NCI-H146 treated with DMSO at 0.1 percent for 48 hours (cell line): ENCODE measurements at regions not wholly inside any gene's neighbourhood (a gene's known extent, or its start where the extent isn't known, plus 50 kb on each side); places are given as distances from the start of the nearest gene placed in this dataset.
"Not testable (repeated sequence)": the region's sequence is repeated elsewhere in the genome, so short reads cannot be mapped to it uniquely, and the experiment has no call there.

ENCODE experiments used
- DNase-seq: peaks from one replicate; lab custom pipeline; 2025; ENCODE audit not compliant: unreplicated experiment; lab: John Stamatoyannopoulos, UW

- no peak for DNase-seq
Observed at GRCh38 chr10:53543410-53543809, 770.8 kb upstream of the MBL2 start.

DNA sequence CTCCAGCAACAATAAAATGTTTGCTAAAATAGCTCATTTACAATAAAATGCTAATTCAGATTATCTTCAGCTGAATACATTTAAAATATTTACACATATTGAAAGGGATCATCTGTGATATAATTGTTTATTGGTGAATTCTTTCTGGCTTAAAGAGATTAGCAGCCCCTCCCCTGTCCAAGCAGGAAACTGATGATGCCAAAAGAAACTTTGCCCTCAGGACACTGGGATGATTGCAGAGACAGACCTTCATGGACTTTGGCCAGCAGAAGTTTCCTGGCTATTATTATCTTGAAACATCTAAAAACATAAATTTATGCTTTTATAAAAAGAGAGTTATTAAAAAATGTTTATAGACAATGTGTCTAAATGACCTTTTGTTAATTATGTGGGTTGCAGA is 764.9 kb upstream of the MBL2 start:
- DNase-seq = no peak

GRCh38 chr10:53536322-53536721 is 763.7 kb upstream of the MBL2 start:
- no peak for DNase-seq

GRCh38 chr10:53534428-53534827 is 761.8 kb upstream of the MBL2 start:
- DNase-seq = no peak

GRCh38 chr10:53528974-53529373 is 756.4 kb upstream of the MBL2 start:
- no peak for DNase-seq

DNA sequence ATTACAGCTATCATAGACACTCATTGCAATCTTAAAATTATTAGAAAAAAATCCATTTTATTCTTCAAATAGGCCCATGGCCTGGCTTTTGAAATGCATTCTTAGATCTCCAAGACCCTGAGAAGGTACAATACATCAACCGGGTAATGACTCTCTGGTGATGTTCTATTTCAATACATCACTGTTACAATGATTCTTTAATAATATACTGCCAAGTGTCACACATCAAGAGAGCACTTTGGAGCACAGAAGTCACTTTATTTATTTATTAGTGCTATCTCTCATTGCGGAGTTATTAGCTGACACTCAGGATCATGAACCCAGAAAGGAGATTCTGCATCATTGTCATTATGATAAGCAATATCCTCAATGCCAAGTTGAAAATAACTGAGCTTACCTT is 748.5 kb upstream of the MBL2 start:
- no peak for DNase-seq

DNA sequence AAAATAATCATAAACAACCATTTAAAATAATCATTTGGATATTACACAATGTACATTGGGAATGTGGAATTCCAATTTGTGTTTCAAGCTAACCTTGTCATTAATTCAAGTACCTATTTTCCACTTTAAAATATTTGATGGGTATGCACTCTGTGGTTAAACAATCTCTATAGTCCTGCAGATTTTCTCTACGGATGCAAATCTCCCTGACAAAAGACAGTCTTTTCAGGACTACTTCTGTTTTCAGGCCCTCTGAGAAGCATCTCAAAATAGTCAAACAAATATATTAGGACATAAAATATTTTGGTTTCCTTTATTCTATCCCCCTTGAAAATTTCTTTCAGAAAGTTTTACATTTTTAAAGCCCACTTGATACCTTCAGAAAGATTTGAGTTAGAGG is 735.6 kb upstream of the MBL2 start:
- no peak for DNase-seq

DNA sequence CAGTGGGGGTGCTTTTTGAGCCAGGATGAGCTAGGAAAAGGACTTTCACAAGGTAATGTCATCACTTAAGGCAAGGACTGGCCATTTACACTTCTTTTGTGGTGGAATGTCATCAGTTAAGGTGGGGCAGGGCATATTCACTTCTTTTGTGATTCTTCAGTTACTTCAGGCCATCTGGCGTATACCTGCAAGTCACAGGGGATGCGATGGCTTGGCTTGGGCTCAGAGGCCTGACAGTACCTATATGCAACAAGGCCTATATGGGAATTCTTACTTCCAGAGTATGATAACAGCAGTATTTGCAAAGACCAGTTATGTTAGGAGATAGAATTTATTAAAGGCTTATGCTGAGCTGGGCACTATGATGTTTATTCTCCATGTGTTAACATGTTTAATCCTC is 731.9 kb upstream of the MBL2 start:
- not testable (repeated sequence) for DNase-seq

DNA sequence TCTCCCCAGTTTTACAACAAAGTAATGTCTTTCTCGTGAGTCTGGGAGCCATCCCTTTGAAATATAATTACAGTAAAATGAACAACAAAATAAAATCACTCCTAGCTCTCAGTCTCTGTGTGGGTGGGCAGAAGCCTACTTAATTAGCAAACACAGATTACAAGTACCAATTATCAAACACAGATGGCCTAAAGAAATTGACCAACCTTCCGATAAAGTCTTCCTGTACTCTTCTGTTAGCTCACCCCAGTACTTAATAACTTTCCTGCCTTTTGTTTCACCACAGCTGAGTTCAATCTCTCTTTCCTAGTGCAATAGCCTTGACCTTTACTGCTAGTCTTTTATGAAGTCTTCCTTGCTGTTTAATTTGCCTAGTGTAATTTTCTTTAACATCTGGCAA is 719.2 kb upstream of the MBL2 start:
- DNase-seq = peak; percentile 53

DNA sequence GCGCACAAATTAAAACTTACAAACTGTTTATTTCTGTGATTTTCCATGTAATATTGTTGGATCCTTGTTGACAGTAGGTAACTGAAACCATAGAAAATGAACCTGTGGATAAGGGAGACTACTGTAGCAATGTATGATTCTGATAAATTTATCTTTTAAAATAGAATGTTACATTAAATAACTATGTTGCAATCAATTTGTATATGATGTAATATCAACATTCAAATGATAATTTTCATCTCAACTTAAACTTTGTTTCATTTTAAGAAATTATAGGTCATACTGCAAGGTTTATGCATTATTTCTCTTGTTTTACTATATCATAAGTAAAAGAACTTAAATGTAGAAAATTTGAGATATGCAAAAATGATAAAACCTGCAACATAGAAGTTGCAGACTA is 718.0 kb upstream of the MBL2 start:
- DNase-seq = no peak

DNA sequence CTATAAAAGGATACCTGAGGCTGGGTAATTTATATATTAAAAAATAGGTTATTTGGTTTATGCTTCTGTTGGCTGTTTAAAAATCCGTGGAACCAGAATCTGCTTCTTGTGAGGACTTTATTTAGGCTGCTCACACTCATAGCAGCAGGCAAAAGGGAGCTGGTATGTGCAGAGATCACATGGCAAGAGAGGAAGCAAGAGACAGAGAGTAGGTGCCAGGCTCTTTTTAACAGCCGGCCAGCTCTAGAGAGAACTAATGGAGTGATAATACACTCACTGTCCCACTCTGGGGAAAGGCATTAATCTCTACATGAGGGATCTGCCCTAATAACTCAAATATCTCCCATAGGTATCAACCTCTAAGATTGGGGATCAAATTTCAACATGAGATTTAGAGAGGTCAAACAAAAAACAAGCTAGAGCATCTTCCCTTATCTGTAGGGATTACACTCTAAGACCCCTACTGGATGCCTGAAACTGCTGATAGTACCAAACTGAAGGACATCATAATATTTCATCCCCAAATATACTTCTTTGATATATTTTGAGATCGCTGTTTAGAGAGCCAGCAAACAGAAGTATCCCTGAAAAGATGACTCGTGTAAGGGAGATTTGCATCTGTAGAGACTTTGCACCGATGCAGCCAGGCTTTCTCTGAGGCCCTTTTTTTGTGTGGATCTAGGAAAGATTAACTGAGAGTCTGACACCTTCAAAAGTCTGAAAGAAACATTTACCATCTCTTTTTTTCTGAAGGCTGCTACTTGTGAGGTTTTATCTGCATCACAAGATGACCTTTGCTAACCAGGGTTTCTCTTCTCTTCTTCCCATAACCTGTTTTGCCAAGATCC is 717.0 kb upstream of the MBL2 start:
- DNase-seq = no peak

DNA sequence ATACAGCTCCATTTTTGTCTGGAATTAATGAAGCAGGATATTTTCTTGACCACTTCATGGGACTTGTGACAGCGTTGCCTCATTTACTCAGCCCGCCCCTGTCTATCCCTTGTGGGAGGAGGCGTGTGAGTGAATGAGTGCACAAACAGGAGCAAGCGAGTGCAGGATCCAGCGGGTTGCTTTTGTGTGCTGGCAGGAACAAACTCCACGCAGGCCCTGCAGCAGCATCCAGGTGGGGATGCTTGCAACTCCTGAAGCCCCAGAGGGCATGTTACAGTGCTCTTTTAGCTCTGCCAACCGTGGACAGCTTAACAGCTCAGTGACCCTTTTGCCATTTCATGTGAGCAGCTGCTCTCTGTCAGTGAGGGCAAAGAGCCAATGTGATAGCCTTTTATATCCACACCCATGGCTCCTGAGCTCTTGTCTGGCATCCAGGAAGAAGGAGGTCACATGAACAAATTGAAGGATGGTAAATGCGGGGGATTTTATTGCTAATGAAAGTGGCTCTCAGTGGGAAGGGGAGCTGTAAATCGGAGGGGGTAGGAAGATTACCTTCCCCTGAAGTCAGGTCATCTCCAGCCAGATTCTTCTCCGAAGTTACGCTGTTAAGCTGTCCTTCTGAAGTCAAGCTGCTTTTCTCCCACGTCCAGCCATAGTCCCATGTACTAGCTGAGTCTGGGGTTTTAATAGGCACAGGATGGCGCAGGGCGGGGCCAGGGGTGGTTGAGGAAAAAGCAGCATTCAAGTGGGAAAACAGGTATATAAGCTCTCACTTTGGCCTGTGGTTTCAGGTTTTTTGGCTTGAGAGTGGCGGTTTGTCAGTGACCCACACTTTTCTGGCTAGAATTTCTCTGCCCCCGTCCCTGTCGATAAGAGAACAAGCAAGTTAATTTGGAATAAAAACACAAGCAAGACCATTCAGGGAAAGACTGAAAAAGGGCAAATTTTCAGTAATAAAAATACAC is 714.7 kb upstream of the MBL2 start:
- DNase-seq = no peak

- not testable (repeated sequence) for DNase-seq
Observed at GRCh38 chr10:53485422-53485821, 712.8 kb upstream of the MBL2 start.

DNA sequence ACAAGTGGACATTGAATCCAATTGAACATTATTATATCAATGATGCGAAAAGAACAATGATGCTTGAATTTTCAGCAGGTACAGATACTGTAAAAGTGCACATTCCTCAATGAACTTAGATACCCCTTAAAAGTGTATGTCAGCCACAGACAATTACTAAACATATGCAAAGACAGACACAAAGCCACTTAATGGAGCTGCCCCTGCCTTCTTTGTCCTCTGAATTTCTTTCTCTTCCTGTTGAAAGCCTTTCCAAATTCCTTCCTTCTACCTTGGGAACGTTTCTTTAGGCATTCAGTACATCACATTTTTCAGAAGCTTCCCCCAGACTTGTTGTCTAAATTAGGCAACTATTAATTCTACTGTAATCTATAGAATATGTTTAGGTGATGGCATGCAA is 706.8 kb upstream of the MBL2 start:
- no peak for DNase-seq

GRCh38 chr10:53477313-53477675 is 704.7 kb upstream of the MBL2 start:
- DNase-seq = no peak

DNA sequence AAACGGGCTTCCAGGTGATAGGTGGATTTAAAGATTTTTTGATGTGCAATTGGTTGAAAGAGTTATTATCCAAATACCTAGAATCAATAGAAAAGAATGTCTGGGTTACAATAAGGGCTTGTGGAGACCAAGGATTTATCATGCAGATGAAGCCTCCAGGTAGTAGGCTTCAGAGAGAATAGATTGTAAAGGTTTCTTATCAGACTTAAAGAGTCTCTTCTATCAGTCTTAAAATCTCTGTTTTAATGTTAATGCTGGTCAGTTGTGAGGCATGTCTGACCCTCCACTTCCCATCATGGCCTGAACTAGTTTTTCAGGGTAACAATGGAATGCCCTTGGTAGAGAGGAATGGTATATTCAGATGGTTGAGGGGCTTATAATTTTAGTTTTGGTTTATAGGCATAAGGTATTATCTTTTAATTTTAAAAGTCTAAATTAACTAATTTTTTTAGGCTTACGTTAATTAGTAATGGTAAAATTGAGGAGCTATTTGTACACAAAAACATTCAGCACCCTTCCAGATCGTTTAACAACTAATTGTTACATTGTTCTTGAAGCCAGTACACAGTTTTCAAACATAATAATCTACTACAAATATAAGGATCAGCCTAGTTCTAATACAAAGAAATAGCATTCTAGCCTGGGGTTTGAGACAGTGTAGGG is 704.2 kb upstream of the MBL2 start:
- no peak for DNase-seq

DNA sequence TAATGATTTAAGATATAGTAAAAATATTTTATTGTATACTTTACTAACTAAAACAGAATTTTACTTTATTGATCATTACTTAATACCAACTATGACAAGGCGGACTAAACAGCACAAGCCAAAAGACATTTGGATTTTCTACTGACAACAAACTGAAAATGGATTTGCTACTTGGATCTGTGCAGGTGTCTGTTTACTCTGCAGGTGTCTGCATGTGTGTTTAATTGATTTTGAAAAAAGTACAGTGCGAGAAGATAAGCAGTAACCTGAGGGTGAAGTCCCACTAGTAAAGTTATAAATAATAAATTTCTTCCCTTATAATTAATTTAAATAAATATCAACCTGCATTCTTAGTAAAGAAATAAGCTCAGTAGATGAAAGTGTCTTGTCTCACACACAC is 696.8 kb upstream of the MBL2 start:
- peak; percentile 55 for DNase-seq

DNA sequence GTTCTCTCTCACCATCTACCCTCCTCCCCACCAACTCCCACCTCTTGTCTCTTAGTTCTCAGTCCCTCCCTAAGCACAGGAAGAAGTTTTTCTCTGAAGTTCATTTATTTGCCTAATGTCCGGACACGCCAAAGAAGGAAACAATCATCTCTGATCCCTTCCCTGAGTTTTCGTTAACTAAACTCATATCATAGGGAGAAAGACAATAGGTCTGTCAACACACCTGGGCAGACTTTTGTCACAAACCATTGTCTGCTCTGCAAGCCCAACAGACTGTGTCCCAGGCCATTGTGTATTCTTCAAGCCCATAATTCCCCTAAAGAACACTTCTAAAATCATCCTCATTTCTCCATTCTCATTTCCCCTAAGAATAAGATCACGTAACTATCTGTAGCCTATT is 691.0 kb upstream of the MBL2 start:
- peak; percentile 66 for DNase-seq

GRCh38 chr10:53458007-53458406 is 685.4 kb upstream of the MBL2 start:
- DNase-seq = no peak

DNA sequence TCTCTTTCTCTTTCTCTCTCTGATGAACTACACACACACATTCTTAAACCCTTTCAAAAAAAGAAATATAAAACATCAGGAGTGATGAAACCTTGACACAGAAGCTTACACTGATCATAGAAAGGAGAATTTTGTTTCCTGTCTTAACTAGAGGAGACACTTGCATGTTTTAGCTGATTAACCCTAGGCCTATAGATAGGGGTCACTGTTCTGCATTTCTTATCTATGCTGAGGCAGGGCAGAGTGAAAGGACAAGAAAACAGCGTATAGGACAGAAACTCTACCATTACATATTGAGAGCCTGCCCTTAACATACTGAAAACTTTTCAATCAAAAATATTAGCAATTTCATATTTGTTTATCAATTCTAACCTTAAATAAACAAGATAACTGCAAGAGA is 680.6 kb upstream of the MBL2 start:
- no peak for DNase-seq

- DNase-seq = no peak
Observed at GRCh38 chr10:53447576-53447975, 675.0 kb upstream of the MBL2 start.

DNA sequence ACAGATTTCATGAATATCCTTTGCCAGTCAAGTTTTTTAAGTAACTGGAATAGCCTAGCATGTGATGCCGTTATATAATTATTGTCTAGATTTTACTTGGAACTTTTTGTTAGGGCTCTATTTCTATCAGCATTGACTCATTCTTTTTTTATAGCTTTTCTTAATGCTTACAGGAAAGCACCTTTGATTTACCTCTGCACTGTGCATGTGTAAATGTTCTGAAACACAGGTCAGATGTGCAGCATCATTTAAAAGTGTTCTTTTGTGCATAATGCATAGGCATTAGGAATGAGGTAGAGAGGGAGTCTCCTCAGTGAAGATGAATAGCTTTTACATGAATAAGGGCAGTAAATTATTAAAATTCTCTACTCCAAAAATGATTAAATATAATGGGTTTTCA is 669.3 kb upstream of the MBL2 start:
- no peak for DNase-seq
